HG02798 (cell line): ENCODE measurements at regions not wholly inside any gene's neighbourhood (a gene's known extent, or its start where the extent isn't known, plus 50 kb on each side); places are given as distances from the start of the nearest gene placed in this dataset.

Source experiments
- ATAC-seq: cut with Tn5 transposase; IDR thresholded peaks from one replicate; pipeline ENCODE4 v1.9.1; 2021; ENCODE audit warnings: mild to moderate bottlenecking; ENCODE audit not compliant: unreplicated experiment, poor library complexity

DNA sequence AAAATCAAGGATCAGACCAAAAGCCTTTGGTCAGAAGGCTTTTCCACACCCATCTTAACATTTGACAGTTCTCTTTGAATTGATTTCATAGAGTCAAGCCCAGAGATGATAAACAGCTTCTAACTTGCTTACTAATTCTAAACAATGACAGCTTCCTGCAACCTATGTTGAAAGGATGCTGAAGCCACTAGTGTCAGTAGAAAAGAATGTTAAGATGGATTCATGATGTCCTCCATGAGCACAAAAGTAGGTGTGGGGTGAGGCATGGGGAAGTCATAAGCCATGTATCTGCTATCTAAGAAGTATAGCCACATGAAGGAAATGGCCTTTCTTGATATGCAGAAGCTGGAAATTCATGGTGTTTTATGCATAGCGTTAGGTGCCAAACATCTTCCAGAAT is 269.3 kb downstream of the DHX15 start:
- ATAC-seq, result no peak

- no peak for ATAC-seq
Measured at GRCh38 chr4:24312261-24312913, 272.0 kb downstream of the DHX15 start.

GRCh38 chr4:24303926-24304325 is 280.4 kb downstream of the DHX15 start:
- ATAC-seq, result no peak

DNA sequence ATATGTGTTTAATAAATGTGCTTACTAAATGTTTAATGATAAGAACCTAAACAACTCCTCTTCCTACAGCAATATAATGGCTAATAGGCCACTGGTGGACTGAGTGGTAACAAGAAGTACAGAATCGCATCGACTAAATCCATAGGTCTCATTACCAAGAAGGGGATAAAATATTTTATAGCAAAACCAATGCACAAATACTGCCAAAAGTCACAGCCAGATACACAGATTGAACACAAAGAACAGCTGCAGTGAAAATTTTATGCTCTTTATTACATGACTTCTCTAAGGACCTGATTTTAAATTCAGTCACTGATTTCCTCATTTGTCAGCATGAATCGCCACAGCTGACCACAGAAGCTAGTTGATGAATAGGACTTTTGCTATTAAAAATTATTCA is 285.4 kb downstream of the DHX15 start:
- no peak for ATAC-seq

GRCh38 chr4:24287096-24287495 is 297.3 kb downstream of the DHX15 start:
- ATAC-seq, result no peak

DNA sequence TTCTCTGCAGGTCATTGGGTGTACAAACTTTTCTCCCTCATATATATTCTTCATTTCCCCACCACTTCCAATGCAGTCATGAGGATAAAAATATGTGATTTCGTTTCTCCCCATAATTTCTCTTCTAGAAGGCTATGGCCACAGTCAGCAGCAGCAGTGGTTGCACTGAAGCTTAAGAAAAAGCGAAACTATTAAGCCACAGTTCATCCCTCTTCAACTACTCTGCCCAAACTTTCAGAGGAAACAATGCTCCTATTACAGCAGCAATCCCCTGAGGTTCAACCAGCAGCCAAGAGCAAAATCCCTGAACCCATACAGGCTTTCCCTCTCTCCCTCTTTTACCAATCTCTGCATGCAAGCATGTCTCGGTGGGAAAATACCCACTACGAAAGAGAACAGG is 298.6 kb downstream of the DHX15 start:
- ATAC-seq, result no peak

DNA sequence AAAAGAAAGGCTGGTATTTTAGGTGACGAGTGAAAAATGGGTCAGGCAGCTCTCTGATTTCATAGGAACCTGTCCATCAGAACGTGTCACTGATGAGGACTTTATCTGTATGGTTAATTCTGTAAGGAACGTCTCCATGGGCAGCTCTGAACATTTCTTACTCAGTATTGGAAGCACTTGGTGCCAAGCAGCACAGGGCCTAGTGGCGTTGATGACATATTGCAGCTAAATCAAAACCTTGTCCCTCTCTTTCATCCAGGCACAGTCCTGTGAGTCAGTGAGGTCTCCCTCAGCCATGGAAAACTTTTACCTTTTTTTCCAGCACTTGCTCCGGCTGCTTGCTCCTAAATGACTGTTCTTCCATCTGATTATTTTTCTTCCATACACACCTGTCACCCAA is 301.9 kb downstream of the DHX15 start:
- ATAC-seq, result no peak

GRCh38 chr4:24279911-24280375 is 304.4 kb downstream of the DHX15 start:
- no peak for ATAC-seq

DNA sequence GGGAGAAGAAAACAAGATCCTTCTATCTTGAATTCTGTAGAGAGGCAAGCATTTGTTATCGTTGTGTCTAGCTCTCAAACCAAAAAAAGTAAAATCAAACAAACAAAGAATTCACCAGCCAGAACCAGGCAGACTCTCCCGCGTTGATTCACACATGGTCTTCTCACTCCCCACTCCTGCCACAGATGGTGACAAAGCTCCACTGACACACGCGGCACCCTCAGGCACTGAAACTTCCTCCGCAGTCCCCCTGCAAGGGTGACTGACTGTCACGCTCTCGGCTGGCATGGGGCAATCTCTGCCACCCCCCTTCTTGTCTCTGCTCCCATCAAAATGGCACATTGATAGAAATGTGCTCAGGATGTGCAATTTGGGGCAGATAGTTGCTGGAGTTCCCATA is 304.9 kb downstream of the DHX15 start:
- ATAC-seq, result no peak

DNA sequence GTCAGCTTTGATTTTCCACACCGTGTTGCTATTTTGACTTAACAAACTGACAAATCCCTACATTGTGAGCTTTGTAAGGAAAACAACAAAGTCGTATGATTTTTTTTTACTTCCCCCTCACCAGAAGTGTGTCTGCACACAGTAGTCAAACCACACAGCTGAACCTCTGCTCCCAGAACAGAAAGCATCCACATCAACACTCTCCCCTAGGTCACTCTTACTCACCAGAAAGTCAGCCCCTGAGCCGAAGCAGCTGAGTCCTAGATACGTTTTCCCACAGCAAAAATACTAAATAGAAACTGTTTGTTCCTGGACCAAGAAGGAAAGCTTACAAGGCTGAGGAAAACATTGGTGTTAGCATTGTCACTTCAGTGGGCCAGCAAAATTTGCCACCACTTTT is 305.7 kb downstream of the DHX15 start:
- ATAC-seq, result no peak

- no peak for ATAC-seq
Measured at GRCh38 chr4:24274381-24274941, 309.9 kb downstream of the DHX15 start.

GRCh38 chr4:24273136-24273535 is 311.2 kb downstream of the DHX15 start:
- no peak for ATAC-seq

DNA sequence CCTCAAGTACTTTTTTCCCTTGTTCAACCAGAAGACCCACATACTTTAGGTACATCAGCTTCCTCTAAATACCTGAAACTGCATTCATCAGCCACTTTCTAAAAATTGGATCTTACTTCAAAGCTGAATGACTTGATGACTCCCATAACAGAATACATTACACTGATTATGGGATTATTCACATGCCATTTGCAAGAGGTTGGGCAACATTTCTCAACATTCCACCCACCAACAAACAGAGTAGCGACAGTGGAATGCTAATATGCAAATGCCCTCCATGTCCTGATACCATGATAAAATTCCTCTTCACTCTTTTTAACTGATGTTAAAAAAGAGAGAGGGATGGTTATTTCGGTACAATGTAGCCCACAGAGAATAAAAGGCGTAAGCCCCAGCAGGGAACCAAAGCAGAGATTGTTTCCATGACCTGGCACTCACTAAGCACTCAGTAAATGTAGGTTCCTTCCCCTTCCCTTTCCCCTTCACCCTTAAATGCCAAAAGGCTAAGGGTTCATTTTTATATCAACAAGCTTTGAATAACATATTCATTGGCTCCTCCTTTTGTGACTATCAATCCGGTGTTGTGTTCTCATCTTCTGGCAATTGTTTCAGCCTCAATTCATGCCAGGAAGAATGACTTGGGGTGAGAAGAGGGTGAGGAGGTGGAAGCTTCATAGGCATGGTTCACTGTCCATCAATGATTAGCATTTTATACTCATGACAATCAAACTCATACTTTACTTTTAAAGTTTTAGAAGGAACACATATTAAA is 317.2 kb downstream of the DHX15 start:
- ATAC-seq, result no peak

GRCh38 chr4:24265989-24266388 is 318.4 kb downstream of the DHX15 start:
- no peak for ATAC-seq

- no peak for ATAC-seq
Measured at GRCh38 chr4:24262616-24263015, 321.7 kb downstream of the DHX15 start.

- no peak for ATAC-seq
Measured at GRCh38 chr4:24262084-24262483, 322.3 kb downstream of the DHX15 start.

DNA sequence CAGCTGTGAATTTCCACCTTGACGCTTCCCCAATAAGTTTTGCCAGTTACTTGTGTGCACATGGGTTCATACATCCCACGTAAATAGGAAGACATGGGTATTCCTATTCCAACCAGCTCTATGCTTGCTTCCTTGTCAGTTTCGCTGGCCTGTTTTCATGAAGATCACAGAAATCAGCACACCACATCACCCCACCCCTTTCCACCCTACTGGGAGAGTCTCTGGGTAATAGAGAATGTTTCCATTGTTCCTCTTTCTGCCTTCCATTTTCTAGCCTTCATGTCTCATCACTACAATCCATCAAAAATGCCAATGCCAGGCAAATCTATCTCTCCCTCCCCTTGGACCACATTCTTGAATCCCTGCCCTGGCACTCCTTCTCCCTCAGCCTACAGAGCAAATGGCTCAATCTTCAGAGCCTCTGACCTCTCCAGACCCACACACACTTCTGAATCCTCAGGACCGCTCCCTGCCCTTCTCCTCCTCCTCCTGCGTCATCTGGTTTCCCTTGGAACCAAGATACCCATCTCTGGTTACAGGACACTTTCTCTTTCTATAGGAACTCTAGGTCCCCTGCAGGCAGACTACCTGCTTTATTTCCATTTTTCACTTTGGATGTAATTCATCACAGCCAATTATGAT is 323.3 kb downstream of the DHX15 start:
- no peak for ATAC-seq

DNA sequence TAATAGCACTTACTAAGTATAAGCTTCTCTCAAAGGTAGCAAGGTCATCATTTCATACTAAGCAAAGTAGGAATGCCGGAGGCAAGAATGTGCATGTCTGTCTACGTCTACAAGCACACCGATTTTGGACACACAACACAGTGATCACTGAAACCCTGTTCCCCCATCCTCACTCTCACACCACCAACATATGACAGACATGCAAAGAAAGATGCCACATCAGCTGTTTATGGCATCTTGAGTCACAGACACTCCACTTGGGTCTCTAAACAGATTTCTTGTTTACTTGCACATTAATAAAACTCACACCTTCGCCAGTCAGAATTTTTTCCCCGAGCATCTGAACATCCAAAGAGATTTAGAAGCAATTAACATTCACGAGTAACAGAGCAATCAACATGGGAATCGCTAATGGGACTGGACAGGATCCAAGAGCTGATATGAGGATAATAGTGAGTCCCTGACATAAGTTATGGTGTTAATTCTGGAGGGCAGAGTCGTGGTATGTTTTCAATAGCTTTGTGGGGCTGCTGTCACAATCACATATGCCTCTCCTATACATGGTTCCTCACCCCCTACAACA is 324.1 kb downstream of the DHX15 start:
- ATAC-seq, result no peak

- ATAC-seq, result no peak
Measured at GRCh38 chr4:24256547-24256946, 327.8 kb downstream of the DHX15 start.

DNA sequence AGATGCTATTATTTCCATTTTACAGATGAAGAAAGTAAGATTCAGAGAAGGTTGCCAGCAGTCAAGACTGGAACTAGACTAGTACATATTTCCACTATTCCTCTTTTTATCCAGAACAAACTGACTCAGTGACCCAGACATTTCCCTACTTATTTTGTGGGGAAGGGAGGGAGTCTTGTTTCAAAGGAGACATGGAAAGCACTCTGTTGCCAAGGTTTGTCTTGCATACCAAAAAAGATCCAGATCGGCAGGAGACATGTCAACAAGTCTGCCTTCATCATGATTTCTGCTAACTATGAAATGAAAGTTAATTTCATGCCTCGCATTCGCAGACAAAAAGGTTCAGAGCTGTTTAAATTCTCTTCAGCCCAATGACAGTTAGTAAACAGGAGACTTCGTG is 328.3 kb downstream of the DHX15 start:
- ATAC-seq, result no peak

- ATAC-seq, result no peak
Measured at GRCh38 chr4:24252121-24252520, 332.2 kb downstream of the DHX15 start.
